Epithelial cell of prostate (primary cell): ENCODE measurements at regions not wholly inside any gene's neighbourhood (a gene's known extent, or its start where the extent isn't known, plus 50 kb on each side); places are given as distances from the start of the nearest gene placed in this dataset.
"Not testable (repeated sequence)": the region's sequence is repeated elsewhere in the genome, so short reads cannot be mapped to it uniquely, and the experiment has no call there.

ENCODE experiments used
- DNase-seq: peaks from one replicate; pipeline ENCODE4 v3.0.0-alpha.2; 2011; ENCODE audit warnings: low read depth, low spot score
- H3K27ac ChIP-seq: fragments of 450-650 bp; 2 replicates; pipeline ENCODE4 v1.5.1; 2017; ENCODE audit warnings: mild to moderate bottlenecking

DNA sequence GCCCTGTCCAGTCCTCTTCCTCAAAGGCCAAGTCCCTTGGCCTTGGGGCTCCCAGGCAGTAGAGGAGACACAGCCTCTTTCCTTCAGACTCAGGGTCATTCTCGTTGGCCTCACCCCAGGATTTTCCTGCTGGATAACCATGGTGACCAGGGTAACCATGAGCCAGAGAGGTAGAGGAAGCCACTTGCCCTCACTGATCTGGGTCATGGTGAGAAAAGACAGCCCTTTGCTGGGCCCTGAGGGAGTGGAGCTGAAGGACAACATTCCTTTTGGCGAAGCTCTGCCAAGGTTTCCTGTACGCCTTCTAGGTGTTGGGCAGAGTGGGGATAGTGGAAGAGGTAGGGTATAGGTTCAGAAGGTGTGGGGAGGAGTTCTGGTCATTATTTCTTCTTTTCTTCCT, 53.1 kb upstream of the WNT4 start:
- no peak for DNase-seq

DNA sequence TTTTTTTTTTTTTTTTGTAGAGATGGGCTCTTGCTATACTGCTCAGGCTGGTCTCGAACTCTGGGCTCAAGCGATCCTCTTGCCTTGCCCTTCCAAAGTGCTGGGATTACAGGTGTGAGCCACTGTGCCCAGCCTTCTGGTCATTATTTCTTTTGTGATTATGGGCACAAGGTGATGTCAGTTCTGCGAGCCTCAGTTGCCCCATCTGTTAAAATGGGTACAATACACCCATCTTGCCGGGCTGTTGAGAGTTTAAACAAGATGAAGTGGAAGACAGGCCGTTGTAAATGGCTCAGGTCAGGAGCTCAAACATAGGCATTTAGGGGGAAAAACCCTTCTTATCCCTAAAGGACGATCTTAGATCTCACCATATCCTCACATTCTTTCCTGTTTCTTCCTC, 53.7 kb upstream of the WNT4 start:
- DNase-seq = no peak
- no peak overlapping the region for H3K27ac ChIP-seq

More for the DNA sequence above, 53.1 kb upstream of the WNT4 start:
- H3K27ac ChIP-seq = no peak overlapping the region

DNA sequence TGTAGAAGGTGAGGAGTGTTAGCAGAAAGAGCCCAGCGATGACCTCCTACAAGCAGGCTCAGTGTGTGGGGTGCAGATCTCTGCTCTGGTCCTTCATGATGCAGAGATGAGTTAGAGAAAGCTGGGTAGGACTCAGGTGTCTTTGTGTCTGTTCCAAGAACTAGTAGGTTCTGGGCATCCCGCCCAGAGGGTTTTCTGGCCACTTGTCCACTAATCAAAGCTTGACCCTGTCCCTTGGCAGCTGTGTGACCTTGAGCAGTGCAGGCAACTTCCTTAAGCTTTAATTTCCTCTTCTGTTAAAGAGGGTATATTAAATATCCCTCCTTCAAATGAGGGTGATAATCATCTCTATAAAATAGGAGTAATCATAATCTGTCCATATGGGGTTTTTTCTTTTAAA, 54.7 kb upstream of the WNT4 start:
- H3K27ac ChIP-seq = no peak overlapping the region

DNA sequence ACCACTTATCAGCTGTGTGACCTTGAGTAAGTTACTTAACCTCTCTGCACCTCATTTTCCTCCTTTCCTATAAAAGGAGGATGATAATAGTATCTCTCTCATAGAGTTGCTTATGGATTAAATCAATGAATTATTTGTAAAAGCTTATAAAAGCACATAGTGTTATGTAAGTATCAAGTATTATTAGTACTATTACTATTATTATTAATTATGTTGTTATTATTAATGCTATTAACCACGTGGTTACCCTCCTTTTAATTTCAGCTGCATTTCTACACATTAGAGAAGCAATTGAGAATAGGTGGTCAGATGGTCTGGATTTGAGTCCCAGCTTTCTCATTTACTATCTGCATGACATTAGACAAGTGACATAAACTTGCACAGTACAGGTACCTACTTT, 58.1 kb upstream of the WNT4 start:
- DNase-seq = no peak

More for the DNA sequence above, 54.7 kb upstream of the WNT4 start:
- no peak for DNase-seq

DNA sequence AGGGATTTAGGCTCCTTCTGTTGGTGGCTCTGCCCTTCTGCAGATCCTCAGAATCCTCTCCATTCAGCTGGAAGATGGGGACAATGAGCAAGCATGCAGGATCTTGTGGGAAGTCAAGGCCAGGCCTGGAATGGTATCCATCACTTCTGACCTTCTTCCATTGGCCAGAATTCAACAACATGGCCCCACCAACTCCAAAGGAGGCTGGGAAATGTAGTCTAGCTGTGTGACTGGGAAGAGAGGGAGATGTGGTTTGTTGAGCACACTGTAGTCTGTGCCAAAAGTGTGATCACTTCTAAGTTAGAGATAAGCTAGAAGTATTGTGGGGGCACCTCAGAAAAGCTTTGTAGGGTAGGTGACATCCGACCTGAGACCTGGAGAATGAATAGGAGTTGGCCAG, 60.4 kb upstream of the WNT4 start:
- DNase-seq = no peak
- no peak overlapping the region for H3K27ac ChIP-seq

More for the DNA sequence above, 58.1 kb upstream of the WNT4 start:
- H3K27ac ChIP-seq = no peak overlapping the region

DNA sequence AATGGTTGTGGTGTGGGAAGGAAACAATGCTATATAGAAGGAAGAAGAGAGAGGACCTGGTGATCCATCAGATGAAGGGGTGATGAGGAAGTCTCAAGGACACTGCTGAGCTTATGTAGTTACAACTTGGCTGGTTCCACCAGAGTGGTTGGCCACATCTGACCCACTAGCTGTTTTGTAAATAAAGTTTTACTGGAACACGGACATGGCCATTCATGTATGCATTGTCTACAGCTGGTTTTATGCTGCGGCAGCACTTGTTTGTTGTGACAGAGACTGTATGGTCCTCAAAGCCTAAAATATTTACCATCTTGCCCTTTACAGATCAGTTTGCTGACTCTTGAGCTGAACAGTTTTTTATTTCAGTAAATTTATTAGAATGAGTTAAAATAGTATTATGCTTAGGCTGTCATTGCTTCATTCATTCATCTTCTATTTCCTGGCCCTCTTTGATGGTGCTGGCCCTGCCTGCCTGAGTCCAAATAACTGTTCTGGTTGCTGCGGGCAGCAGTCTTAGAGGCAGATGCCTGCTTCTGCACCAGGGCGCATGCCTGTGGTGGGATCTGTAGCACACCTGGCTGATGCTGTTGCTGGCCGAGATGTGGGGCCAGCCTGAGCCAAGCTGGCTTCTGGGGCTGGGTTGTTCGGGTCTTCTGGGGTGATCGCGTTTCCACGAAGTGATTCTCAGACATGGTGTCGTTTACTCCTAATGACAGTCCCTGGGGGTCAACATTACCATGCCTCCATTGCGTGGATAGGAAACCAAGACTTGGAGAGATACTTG, 61.4 kb upstream of the WNT4 start:
- DNase-seq = no peak
- no peak overlapping the region for H3K27ac ChIP-seq

DNA sequence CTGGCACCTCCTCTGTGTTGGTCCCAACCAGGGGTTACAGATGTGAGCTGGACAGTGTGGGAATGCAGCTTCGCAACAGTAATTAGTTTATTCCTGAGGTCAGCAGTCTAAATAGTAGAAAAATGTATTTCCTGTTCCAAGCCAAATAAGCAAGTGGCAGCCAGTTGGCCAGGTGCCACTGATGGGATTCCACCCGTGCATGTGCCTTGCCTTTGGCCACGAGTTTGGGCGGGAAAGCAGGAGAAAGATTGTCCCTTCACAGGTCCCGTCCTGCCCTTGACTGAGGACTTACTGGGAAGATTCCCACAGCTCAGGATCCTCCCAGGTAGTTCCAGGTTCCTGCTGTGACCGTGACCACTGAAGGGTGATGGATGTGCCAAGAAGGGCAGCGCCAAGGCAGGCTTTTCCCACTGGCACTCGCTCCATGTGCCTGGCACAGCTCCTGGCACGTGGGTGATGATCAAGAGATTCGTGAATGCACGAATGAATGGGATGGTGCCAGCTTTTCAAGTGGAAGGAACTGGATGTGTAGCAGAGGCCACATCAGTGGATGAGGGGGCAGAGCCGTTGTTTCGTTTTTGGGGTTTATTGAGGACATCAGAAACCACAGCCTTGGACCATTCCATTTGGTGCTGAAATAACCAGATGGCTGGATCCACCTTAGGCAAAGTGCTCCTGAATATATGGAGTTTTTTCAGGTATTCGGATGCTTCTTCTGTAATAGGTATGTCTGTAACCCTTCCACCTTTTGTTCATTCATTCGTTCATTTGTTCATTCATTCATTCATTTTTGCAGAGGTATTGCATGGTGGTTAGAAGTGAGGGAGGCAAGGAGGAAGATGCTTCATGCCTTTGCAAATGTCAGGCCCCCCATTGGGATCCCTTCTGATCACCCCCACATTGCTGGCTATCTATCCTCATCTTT, 62.4 kb upstream of the WNT4 start:
- no peak overlapping the region for H3K27ac ChIP-seq
- DNase-seq = no peak

DNA sequence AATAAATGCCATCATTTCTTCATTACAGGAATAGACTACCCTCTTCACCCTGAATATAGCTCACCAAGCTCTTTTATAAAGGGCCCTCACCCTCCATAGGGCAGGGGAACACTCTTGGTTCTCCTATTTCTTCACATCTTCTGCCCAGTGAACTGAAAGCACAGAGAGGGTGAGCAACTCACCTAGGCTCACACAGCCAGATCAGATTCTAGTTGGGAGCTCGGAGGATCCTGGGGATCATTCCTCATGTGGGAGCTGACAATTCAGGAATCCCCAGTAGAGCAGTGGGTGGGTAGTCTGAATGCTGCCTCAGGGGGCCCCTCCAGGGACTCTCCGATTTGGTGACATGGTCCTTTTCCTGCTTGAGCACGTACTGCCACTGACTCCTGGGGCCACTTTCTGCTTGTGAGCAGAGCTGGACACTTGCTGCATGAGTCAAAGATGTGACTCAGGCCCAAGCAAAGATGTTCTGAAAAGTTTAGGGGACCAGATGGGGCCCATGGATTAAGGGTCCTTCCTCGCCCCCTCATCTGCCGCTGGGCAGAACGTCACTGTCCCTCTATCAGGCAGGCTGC, 63.7 kb upstream of the WNT4 start:
- no peak overlapping the region for H3K27ac ChIP-seq

DNA sequence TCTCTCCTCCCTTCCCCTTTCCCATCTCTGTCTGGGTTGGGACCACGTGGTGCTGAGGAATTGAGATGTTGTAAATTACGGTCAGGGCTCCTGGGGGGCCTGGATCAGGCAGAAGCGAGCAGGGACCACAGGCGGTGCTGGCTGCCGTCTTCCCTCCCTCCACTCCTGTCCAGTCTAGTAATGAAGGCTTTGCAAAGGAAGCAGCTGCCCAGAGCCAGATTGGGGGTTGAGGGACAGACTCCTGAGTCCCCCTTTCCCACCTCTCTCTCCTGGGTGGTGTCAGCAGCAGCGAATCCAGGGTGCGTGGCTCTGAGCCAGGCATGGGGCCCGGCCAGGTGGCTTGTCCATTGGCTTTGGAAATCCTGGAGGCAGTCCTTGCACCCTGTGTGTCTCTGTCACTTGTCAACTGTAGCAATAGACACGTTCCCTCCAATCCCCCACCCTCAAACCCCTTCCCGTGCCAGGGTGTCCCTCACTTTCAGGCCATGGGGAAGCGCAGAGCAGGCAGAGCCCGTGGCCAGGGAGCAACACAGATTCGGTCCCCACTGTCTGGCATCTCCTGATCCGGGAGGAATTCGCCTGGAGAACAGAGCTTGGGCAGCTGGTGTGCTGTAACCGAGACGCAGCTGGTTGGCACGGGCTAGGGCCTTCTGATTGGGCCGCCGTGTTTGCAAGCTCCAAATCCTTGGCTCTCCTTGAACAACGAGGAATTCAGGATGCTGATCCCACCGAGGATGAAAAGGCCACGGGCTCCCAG, 64.8 kb upstream of the WNT4 start:
- no peak for DNase-seq
- H3K27ac ChIP-seq = no peak overlapping the region

More for the DNA sequence above, 63.7 kb upstream of the WNT4 start:
- no peak for DNase-seq

DNA sequence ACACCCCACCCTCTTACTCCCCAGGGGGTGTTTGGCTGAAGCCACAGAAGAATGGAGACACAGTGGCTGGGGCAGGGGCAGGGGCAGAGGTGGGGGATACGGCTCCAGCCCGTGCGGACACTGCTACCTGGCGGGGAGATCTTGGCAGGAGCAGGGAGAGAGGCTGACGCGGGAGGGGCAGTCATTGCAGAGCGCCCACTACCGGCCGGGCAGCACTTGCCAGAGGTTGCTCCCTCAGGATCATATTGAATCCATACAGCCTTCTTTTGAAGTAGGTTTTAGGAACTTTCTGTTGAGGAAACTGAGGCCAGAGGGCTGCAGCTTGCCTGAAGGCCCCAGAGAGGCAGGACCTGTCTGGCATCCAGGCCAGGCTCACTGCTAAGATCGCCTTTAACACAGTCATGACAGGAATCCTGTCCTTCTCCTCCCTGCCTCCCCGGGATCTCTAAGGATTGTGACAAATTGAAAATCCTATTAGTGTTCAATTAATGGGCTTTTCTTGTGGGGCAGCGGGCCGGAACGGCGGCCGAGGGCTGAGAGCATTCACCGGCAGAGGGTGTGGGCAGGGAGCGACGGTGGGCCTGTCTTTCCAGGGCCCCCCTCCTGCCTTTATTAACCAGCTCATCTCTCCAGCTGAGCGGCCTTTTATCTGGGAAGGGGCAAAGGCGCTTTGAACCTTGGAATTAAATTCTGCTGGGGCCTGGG, 65.5 kb upstream of the WNT4 start:
- no peak overlapping the region for H3K27ac ChIP-seq
- DNase-seq = no peak

DNA sequence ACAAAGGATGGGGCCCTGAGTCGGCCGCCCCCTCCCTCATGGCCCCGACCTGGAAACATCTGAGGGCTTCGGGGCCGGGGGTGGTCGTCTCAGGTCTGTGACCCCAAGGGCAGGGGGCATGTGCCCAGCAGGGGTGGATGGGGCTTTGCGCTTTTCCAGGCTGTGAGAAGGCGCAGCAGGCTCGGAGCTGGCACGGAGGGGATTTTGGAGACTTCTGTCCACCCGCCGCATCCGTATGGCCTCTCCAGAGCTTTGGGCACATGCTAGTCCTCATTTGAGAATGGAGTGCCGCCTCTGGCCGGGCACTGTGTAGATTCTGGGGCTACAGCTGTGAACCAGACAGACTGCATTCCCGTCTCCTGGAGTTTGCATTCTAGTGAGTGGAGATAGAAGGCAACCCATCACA, 66.1 kb upstream of the WNT4 start:
- no peak for DNase-seq
- no peak overlapping the region for H3K27ac ChIP-seq

DNA sequence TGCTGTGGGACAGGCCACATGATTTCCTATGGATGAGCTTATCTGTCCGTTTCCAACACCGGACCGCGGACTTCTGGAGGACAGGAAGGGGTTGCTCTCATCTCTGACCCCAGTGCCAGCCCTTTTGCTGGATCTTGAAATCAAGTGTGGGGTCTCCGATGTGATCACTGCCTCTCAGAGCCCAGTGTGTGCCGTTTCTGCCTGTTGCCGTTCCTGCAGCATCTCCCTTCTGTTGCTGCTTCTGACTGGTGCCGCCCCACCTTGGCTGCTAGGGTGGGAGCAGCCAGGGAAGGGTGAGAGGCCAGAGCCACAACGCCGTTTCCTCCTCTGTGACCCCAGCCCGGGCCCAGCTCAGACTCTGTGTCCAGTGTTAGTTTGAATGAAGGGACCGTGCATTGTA, 67.3 kb upstream of the WNT4 start:
- no peak for DNase-seq

DNA sequence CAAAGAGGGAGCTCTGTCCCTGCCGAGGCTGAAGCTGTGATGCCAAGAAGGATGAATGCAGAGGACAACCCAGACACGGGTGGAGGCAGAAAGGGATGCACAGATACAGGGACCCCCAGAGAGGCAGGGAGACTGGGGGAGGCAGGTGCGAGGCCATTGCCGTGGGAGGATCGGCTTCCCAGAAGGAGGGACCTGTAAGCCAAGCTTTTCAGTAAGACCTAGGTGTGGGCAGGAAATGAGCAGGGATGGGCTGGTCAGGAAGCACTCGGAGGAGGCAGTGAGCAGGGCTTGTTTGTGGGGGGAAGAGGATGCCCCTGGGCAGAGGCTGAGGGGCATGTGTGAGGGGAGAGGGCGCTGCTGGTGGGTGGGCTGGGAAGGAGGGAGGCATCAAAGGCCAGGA, 67.7 kb upstream of the WNT4 start:
- DNase-seq = no peak
- H3K27ac ChIP-seq = no peak overlapping the region

More for the DNA sequence above, 67.3 kb upstream of the WNT4 start:
- no peak overlapping the region for H3K27ac ChIP-seq

DNA sequence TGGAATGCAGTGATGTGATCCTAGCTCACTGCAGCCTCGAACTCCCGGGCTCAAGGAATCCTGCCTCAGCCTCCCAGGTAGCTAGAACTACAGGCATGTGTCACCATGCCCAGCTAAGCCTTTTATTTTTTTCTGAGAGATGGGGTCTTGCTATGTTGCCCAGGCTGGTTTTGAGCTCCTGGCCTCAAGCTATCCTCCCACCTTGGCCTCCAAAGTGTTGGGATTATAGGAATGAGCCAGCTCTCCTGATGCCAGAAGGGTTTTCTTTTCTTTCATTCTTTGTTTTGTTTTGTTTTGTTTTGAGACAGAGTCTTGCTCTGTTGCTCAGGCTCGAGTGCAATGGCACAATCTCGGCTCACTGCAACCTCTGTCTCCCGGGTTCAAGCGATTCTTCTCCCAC, 68.6 kb upstream of the WNT4 start:
- H3K27ac ChIP-seq, DNase-seq: not testable (repeated sequence)

DNA sequence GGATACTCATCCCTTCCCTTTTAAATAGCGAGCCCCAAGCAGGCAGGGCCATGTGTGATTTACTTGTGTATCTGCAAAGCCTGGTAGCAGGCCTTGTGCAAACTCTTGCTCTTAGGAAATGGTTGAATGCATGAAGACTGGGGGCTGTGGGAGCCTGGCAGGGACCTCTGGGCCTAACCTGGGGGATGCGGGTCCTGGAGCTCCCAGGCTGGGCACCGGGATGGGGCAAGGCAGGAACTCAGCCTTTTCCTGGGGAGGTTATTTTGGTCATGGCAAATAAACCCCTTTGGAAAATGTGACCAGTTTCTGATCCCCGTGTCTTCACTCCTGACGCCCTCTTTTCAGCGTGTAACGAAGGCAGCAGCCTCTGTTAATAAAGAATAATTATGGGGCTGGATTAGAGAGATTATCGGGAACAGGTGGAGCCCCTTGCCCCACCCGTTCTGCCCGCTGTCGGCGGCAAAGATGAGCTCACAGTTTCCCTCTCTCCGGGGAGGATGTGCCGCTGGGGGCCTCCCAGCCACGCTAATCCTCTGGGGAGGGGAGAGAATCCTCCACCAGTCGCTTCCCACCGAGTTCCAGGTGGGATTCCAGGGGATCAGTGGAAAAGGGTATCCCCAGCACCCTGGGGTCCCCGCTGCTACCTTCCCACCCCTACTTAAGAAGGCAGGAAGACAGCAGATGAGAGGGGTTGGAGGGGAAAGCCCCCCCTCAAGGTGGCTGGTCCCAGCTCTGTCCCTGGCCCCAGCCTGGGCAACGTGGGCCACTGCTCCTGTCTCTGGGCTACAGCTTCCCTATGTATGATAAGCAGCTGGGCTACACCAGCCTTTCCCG, 69.7 kb upstream of the WNT4 start:
- H3K27ac ChIP-seq = no peak overlapping the region
- no peak for DNase-seq

DNA sequence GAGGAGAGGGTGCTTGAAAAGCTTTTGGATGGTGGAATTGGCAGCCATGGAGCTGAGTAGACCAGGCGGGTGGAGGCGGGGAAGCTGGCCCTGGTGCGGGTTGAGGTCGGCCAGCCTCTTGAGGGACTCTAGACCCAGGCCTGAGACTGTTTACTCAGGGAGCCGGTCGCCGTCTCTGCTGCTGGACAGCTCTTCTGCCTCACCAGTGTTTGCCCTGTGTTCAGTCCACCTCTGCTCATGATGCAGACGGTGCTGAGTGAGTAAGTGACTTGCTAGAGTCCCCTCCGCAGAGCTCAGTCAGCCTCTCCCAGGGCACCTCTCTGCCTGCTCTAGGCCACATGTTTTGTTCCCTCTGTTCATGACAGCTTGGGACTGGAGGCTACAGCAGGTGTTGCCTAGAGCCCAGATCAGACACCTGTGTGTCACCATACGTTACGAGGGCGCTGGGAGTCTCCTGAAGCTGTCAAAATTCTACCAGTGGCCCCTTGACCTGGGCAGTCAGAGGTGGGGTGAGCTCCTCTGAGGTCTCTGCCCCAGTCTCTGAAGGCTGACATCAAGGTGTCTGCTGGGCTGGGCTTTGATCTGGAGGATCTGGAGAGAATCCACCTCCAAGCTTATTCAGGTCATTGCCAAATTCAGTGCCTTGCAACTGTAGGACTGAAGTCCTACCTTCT, 73.5 kb upstream of the WNT4 start:
- DNase-seq = no peak
- H3K27ac ChIP-seq = no peak overlapping the region

DNA sequence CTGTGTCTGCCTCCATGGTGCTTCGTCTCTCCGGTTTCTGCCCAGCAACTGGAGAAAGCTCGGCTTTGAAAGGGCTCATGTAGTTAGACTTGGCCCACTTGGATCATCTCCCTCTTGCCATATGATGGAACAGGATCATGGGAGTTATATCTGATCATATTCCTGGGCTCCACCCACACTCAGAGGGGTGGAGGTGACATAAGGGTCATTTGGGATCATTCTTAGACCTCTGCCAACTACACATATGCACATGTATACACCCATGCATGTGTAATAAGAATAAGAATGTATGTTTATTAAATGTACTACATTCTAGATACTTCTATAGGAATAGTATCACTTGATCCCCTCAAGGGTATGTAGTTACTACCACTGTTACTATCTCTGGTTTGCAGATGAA, 74.1 kb upstream of the WNT4 start:
- no peak overlapping the region for H3K27ac ChIP-seq
- no peak for DNase-seq

DNA sequence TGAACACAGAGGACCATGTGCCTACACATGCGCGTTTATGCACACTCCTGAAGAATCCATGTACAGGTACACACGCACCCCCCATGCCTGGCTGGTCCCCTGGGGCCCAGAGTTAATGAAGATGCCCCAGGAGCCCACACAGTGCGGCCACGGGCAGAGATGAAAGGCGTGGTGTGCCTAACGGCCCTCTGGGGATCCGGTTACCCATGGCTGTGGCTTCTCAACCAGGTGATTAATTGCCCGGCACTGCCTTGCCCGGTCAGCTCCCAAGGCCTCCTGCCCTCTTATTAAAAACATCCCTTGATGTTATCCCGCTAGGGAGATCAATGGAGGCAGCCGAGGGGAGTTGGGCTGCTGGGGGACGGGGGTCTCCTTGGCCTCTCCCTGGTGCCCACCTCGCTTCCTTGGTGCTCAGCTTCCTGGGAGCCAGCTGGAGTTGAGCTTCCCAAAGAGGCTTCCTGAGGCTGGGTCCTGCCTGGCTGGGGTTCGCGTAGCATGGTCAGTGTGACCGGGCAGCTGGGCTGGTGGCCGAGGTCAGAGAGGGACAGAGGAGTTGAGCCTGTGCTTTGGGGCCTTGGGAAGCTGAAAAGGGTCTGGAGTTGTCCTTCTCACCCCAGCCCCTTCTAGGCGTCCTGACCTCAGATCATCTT, 75.0 kb upstream of the WNT4 start:
- no peak for DNase-seq
- no peak overlapping the region for H3K27ac ChIP-seq
